ENCODE measurements at regions not wholly inside any gene's neighbourhood (a gene's known extent, or its start where the extent isn't known, plus 50 kb on each side); places are given as distances from the start of the nearest gene placed in this dataset.
"Not testable (repeated sequence)": the region's sequence is repeated elsewhere in the genome, so short reads cannot be mapped to it uniquely, and the experiment has no call there.

DNA sequence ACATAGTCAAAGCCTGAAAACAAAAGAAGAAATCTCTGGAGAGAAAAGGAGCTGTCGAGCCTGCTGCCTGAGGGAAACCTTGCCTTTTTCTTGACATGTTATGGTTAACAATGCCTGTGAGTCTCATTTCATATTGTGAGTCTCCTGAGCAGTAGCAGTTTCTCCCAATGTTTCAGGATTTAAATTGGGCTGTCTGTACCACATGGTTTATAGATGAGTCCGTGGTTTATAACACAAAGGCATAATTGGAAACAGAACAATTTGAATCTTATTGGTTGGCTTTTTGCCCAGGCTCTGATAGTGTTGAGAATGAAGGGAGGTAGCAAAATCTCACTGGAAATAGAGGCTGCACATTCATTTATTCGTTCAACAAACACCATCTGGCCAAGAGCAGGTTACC is 540.9 kb downstream of the RAB38 start:
- Histone ChIP-seq H2AFZ (ENCODE audit: low read depth, low read length) (no peak overlapping the region), H3K4me3 (ENCODE audit: low read length) (no peak overlapping the region), H3K27me3 (ENCODE audit: low read depth, low read length) (0 out of 2 replicates have a peak, but pooled peaks cover 9% of the 10 kb centered on the region), H4K20me1 (ENCODE audit: insufficient read depth, low read length) (no peaks in the 10 kb centered on the region), H3K4me1 (ENCODE audit: low read length) (no peaks in the 10 kb centered on the region), H3K9ac (ENCODE audit: low read length) (no peak overlapping the region), H3K9me3 (ENCODE audit: insufficient read depth, low read length) (no peaks in the 10 kb centered on the region), H3K4me2 (ENCODE audit: low read length) (no peak overlapping the region), H3K79me2 (ENCODE audit: low read length) (no peaks in the 10 kb centered on the region), H3K27ac (ENCODE audit: low read length) (no peak overlapping the region), H3K36me3 (replicated peaks; ENCODE audit: low read depth, low read length) (no peaks in the 10 kb centered on the region)
- no peak for TF ChIP-seq EZH2phosphoT487 (IDR thresholded peaks at IDR 0.05; ENCODE audit: low read depth)
- TF ChIP-seq, protein P1, sequence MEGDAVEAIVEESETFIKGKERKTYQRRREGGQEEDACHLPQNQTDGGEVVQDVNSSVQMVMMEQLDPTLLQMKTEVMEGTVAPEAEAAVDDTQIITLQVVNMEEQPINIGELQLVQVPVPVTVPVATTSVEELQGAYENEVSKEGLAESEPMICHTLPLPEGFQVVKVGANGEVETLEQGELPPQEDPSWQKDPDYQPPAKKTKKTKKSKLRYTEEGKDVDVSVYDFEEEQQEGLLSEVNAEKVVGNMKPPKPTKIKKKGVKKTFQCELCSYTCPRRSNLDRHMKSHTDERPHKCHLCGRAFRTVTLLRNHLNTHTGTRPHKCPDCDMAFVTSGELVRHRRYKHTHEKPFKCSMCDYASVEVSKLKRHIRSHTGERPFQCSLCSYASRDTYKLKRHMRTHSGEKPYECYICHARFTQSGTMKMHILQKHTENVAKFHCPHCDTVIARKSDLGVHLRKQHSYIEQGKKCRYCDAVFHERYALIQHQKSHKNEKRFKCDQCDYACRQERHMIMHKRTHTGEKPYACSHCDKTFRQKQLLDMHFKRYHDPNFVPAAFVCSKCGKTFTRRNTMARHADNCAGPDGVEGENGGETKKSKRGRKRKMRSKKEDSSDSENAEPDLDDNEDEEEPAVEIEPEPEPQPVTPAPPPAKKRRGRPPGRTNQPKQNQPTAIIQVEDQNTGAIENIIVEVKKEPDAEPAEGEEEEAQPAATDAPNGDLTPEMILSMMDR (IDR thresholded peaks at IDR 0.05; ENCODE audit: low read depth, low read length), result no peak

DNA sequence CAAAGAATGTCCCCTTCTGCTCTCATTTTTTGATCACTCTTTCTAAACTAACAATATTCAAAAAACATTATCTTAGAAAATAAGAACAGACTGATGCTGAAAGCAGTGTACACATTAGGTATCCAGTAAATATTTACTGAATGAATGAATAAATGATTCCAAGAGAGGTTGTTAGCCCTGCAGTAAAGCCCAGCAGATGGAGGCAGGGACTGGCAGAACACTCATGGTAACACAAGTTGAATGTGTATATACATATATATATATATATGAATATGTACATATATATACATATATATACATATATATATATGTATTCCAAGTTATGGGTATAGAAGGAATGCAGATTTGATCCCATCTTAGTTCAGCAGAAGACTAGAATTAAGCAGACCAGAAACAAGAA is 546.3 kb downstream of the RAB38 start:
- Histone ChIP-seq H2AFZ (ENCODE audit: low read depth, low read length) (no peak overlapping the region), H3K4me3 (ENCODE audit: low read length) (no peak overlapping the region), H3K79me2 (ENCODE audit: low read length) (no peaks in the 10 kb centered on the region), H3K27ac (ENCODE audit: low read length) (no peak overlapping the region), H3K27me3 (ENCODE audit: low read depth, low read length) (0 out of 2 replicates have a peak, but pooled peaks cover 9% of the 10 kb centered on the region), H3K36me3 (replicated peaks; ENCODE audit: low read depth, low read length) (no peaks in the 10 kb centered on the region), H3K9ac (ENCODE audit: low read length) (no peak overlapping the region), H3K9me3 (ENCODE audit: insufficient read depth, low read length) (no peaks in the 10 kb centered on the region), H3K4me2 (ENCODE audit: low read length) (no peak overlapping the region), H3K4me1 (ENCODE audit: low read length) (no peaks in the 10 kb centered on the region), H4K20me1 (ENCODE audit: insufficient read depth, low read length) (no peaks in the 10 kb centered on the region)
- no peak for TF ChIP-seq EZH2phosphoT487 (IDR thresholded peaks at IDR 0.05; ENCODE audit: low read depth)
- TF ChIP-seq, protein P1 (IDR thresholded peaks at IDR 0.05; ENCODE audit: low read depth, low read length), result no peak

DNA sequence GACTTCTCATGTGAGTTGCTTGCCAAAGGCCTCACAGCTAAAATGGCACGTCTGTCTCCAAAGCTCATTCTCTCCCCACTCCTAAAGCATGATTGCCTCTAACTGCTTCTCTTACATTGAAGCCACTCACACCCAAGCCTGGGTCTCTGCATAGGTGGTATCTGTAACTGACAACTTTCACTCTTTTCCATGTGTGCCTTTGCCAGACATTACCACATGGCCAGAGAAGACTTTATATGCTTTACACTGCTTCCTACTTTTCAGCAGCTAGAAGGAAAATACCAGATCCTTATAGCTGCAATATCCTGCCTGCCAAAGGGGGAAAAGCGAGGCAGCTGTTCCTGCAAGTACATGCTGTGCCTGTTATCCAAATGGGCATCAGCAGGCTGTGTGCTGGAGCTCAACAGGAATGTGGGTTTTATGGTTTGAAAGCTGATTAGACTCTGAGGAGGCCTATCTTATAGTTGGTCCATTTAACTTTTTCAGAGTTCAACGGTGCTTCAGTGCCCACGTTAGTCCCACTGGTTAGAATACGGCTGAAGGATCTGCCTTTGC is 547.1 kb downstream of the RAB38 start:
- 0 out of 2 replicates have a peak, but pooled peaks cover 3% of the 10 kb centered on the region for H3K27me3 ChIP-seq (ENCODE audit: low read depth, low read length)
- TF ChIP-seq, protein P1 (IDR thresholded peaks at IDR 0.05; ENCODE audit: low read depth, low read length), result no peak
- no peak for TF ChIP-seq EZH2phosphoT487 (IDR thresholded peaks at IDR 0.05; ENCODE audit: low read depth)
- no peak overlapping the region for H3K4me2 ChIP-seq (ENCODE audit: low read length)
- no peaks in the 10 kb centered on the region for H3K79me2 ChIP-seq (ENCODE audit: low read length)
- H3K36me3 ChIP-seq (replicated peaks; ENCODE audit: low read depth, low read length), result no peaks in the 10 kb centered on the region
- no peaks in the 10 kb centered on the region for H3K4me1 ChIP-seq (ENCODE audit: low read length)
- no peaks in the 10 kb centered on the region for H3K9me3 ChIP-seq (ENCODE audit: insufficient read depth, low read length)
- no peak overlapping the region for H3K4me3 ChIP-seq (ENCODE audit: low read length)
- no peak overlapping the region for H3K27ac ChIP-seq (ENCODE audit: low read length)
- no peak overlapping the region for H2AFZ ChIP-seq (ENCODE audit: low read depth, low read length)
- H4K20me1 ChIP-seq (ENCODE audit: insufficient read depth, low read length), result no peaks in the 10 kb centered on the region
- H3K9ac ChIP-seq (ENCODE audit: low read length), result no peak overlapping the region

DNA sequence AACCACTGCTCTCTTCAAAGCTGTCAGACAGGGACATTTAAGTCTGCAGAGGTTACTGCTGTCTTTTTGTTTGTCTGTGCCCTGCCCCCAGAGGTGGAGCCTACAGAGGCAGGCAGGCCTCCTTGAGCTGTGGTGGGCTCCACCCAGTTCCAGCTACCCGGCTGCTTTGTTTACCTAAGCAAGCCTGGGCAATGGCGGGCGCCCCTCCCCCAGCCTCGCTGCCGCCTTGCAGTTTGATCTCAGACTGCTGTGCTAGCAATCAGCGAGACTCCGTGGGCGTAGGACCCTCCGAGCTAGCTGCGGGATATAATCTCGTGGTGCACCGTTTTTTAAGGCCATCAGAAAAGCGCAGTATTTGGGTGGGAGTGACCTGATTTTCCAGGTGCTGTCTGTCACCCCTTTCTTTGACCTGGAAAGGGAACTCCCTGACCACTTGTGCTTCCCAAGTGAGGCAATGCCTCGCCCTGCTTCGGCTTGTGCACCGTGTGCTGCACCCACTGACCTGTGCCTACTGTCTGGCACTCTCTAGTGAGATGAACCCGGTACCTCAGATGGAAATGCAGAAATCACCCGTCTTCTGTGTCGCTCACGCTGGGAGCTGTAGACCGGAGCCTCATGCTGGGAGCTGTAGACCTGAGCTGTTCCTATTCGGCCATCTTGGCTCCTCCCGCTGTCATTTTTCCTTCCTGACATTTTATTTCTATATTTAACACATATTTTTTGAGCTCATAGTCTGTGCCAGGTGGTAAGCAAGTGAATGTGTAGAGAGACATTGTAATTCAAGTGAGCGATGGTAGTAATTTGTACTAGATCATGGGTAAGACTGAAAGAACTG is 551.5 kb downstream of the RAB38 start:
- H3K4me3 ChIP-seq (ENCODE audit: low read length), result not testable (repeated sequence)

More for the DNA sequence above, 551.5 kb downstream of the RAB38 start:
- H3K4me2 ChIP-seq (ENCODE audit: low read length); H3K79me2 ChIP-seq (ENCODE audit: low read length); H2AFZ ChIP-seq (ENCODE audit: low read depth, low read length); H3K27me3 ChIP-seq (ENCODE audit: low read depth, low read length); H3K9ac ChIP-seq (ENCODE audit: low read length); H4K20me1 ChIP-seq (ENCODE audit: insufficient read depth, low read length); H3K9me3 ChIP-seq (ENCODE audit: insufficient read depth, low read length); H3K36me3 ChIP-seq (replicated peaks; ENCODE audit: low read depth, low read length); H3K4me1 ChIP-seq (ENCODE audit: low read length); H3K27ac ChIP-seq (ENCODE audit: low read length): not testable (repeated sequence)
